ENCODE measurements at regions not wholly inside any gene's neighbourhood (a gene's known extent, or its start where the extent isn't known, plus 50 kb on each side); places are given as distances from the start of the nearest gene placed in this dataset.

GRCh38 chr2:150043172-150043500 is 444.3 kb downstream of the RND3 start:
- Histone ChIP-seq H3K27me3 (no peaks in the 10 kb centered on the region), H3K27ac (no peak overlapping the region), H3K4me1 (no peaks in the 10 kb centered on the region), H3K4me3 (no peak overlapping the region), H3K9me3 (no peaks in the 10 kb centered on the region), H3K36me3 (no peaks in the 10 kb centered on the region)
- WGBS = 94% methylated on average over 2 of the region's 2 CpGs
- TF ChIP-seq POLR2A (IDR thresholded peaks at IDR 0.05) (no peak), CTCF (IDR thresholded peaks at IDR 0.05) (no peak), POLR2AphosphoS5 (IDR thresholded peaks at IDR 0.05) (no peak), EP300 (IDR thresholded peaks at IDR 0.05) (no peak)
- DNase-seq (ENCODE audit: low spot score in 2 of 2) = no peak

DNA sequence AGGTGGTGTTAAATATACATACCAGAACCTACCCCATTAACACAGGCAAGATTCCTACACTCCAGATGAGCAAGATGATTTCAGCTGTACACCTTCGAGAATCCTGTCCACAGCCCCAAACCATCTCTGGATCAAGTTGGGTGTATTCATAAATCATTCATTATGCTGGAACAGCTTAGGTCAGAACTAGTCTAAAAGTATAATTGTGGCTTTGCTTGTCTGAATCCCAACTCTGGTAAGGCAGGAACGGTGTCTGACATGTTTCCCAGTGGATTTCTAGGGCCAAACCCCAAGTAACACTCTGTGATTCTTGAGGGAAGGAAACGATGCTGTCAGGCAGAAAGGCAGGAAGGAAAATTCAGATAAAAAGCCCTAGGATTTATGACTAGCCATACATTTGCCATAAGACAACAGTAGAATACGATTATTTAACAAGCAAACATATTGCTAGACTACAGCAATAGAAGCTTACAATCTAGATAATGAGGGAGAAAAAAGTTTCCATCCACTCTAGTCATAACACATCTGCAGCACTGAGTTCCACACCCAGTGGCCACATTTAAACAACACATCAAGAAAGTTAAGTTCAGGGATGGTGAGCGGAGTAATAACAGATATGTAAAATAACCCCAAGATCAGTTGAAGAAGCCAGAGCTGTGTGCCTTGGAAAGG is 444.8 kb downstream of the RND3 start:
- Histone ChIP-seq H3K27ac (no peak overlapping the region), H3K4me1 (no peaks in the 10 kb centered on the region), H3K36me3 (no peaks in the 10 kb centered on the region), H3K9me3 (no peaks in the 10 kb centered on the region), H3K4me3 (no peak overlapping the region), H3K27me3 (no peaks in the 10 kb centered on the region)
- DNase-seq (ENCODE audit: low spot score in 2 of 2) = no peak
- 75% methylated on average over 5 of the region's 5 CpGs for WGBS
- no peak for TF ChIP-seq POLR2AphosphoS5 (IDR thresholded peaks at IDR 0.05)
- no peak for TF ChIP-seq CTCF (IDR thresholded peaks at IDR 0.05)
- no peak for TF ChIP-seq EP300 (IDR thresholded peaks at IDR 0.05)
- no peak for TF ChIP-seq POLR2A (IDR thresholded peaks at IDR 0.05)

DNA sequence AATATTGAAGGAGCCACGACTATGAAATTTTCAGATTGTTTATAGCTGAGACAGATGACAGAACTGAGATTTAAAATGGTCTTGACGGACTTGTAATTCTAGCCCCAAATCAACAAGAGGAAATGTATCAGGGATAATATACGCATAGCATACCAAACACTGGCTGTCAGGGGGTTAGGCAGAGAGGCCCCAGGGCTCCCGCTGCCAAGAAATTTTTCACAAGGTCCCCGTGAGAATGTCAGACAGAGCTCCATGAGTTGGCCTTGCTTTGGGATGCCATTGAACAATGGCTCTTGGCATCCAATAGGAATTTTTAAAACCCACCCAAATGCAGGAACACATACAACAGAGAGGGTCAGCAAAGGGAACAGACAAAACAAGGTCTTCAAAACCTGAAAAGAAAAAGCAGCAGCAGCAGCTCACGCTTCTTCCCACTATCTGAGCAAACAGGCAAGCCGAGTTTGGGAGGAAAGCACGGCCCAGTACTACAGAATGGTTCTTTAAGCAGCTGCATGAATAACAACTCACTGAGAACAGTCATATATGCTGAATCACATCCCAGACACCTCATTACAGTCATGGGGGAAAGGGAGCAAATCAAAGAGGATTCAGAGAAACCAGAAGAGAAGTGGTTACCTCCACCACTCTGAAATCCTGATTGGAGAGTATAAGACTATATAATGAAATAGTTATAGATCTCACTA is 445.6 kb downstream of the RND3 start:
- H3K4me3 ChIP-seq = no peak overlapping the region
- no peaks in the 10 kb centered on the region for H3K4me1 ChIP-seq
- no peaks in the 10 kb centered on the region for H3K27me3 ChIP-seq
- H3K9me3 ChIP-seq = no peaks in the 10 kb centered on the region
- H3K36me3 ChIP-seq = no peaks in the 10 kb centered on the region
- WGBS = 93% methylated on average over 8 of the region's 8 CpGs
- H3K27ac ChIP-seq = no peak overlapping the region
- no peak for TF ChIP-seq EP300 (IDR thresholded peaks at IDR 0.05)
- no peak for TF ChIP-seq POLR2AphosphoS5 (IDR thresholded peaks at IDR 0.05)
- no peak for TF ChIP-seq POLR2A (IDR thresholded peaks at IDR 0.05)
- no peak for TF ChIP-seq CTCF (IDR thresholded peaks at IDR 0.05)
- DNase-seq (ENCODE audit: low spot score in 2 of 2) = no peak

DNA sequence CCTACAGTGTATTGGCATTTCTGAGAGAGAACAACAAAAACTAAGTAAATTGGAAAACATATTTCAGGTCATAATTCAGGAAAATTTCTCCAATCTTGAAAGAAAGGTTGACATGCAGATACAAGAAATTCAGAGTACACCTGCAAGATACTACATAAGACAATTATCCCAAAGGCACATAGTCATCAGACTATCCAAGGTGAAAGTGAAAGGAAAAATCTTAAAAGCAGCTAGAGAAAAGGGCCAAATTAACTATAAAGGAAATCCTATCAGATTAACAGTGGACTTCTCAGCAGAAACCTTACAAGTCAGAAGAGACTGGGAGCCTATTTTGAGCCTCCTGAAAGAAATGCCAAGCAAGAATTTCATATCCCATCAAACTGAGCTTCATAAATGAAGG is 449.0 kb upstream of the MMADHC start:
- TF ChIP-seq POLR2AphosphoS5 (IDR thresholded peaks at IDR 0.05) (no peak), CTCF (IDR thresholded peaks at IDR 0.05) (no peak), EP300 (IDR thresholded peaks at IDR 0.05) (no peak), POLR2A (IDR thresholded peaks at IDR 0.05) (no peak)
- Histone ChIP-seq H3K27ac (no peak overlapping the region), H3K27me3 (no peaks in the 10 kb centered on the region), H3K4me3 (no peak overlapping the region), H3K9me3 (no peaks in the 10 kb centered on the region), H3K36me3 (no peaks in the 10 kb centered on the region), H3K4me1 (no peaks in the 10 kb centered on the region)
- DNase-seq (ENCODE audit: low spot score in 2 of 2) = no peak

- Histone ChIP-seq H3K4me1 (no peaks in the 10 kb centered on the region), H3K27me3 (no peaks in the 10 kb centered on the region), H3K27ac (no peak overlapping the region), H3K9me3 (no peaks in the 10 kb centered on the region), H3K36me3 (no peaks in the 10 kb centered on the region), H3K4me3 (no peak overlapping the region)
- 92% methylated on average over 3 of the region's 3 CpGs for WGBS
- TF ChIP-seq POLR2A (IDR thresholded peaks at IDR 0.05) = no peak
- DNase-seq (ENCODE audit: low spot score in 2 of 2) = no peak
Observed at GRCh38 chr2:150034665-150035064, 447.1 kb upstream of the MMADHC start.

Data from suprapubic skin (tissue), 4 donors.